ENCODE measurements at regions not wholly inside any gene's neighbourhood (a gene's known extent, or its start where the extent isn't known, plus 50 kb on each side); places are given as distances from the start of the nearest gene placed in this dataset.
"Not testable (repeated sequence)": the region's sequence is repeated elsewhere in the genome, so short reads cannot be mapped to it uniquely, and the experiment has no call there.

- no peak for DNase-seq
These were observed 117.5 kb downstream of the SOX4 start for GRCh38 chr6:21710908-21711627.

GRCh38 chr6:21712213-21712612 is 118.7 kb downstream of the SOX4 start:
- no peak for DNase-seq

GRCh38 chr6:21713481-21713880 is 119.9 kb downstream of the SOX4 start:
- no peak for DNase-seq

GRCh38 chr6:21715180-21715579 is 121.6 kb downstream of the SOX4 start:
- DNase-seq, result no peak

GRCh38 chr6:21722510-21722909 is 129.0 kb downstream of the SOX4 start:
- DNase-seq, result no peak

- DNase-seq, result no peak
These were observed 133.1 kb downstream of the SOX4 start for GRCh38 chr6:21726676-21727075.

GRCh38 chr6:21728141-21728540 is 134.6 kb downstream of the SOX4 start:
- no peak for DNase-seq

- no peak for DNase-seq
These were observed 135.9 kb downstream of the SOX4 start for GRCh38 chr6:21729431-21729830.

- no peak for DNase-seq
These were observed 137.0 kb downstream of the SOX4 start for GRCh38 chr6:21730533-21730932.

GRCh38 chr6:21731411-21732031 is 138.0 kb downstream of the SOX4 start:
- DNase-seq, result no peak

- not testable (repeated sequence) for DNase-seq
These were observed 138.6 kb downstream of the SOX4 start for GRCh38 chr6:21732032-21732730.

GRCh38 chr6:21732731-21733130 is 139.2 kb downstream of the SOX4 start:
- DNase-seq, result no peak

- no peak for DNase-seq
These were observed 139.8 kb downstream of the SOX4 start for GRCh38 chr6:21733311-21733710.

- no peak for DNase-seq
These were observed 140.7 kb downstream of the SOX4 start for GRCh38 chr6:21734204-21734603.

GRCh38 chr6:21738180-21739094 is 144.9 kb downstream of the SOX4 start:
- DNase-seq, result no peak

GRCh38 chr6:21739241-21739640 is 145.7 kb downstream of the SOX4 start:
- no peak for DNase-seq

GRCh38 chr6:21739838-21740237 is 146.3 kb downstream of the SOX4 start:
- no peak for DNase-seq

GRCh38 chr6:21740376-21741124 is 147.0 kb downstream of the SOX4 start:
- DNase-seq, result no peak

GRCh38 chr6:21741221-21742109 is 147.9 kb downstream of the SOX4 start:
- DNase-seq, result no peak

- DNase-seq, result no peak
These were observed 148.7 kb downstream of the SOX4 start for GRCh38 chr6:21742238-21742660.

- no peak for DNase-seq
These were observed 150.8 kb downstream of the SOX4 start for GRCh38 chr6:21744331-21744730.
